ENCODE measurements at regions not wholly inside any gene's neighbourhood (a gene's known extent, or its start where the extent isn't known, plus 50 kb on each side); places are given as distances from the start of the nearest gene placed in this dataset.

- Mint-ChIP-seq H3K27ac (no peak overlapping the region), H3K27me3 (peaks cover 10% of the 10 kb centered on the region), H3K4me1 (no peaks in the 10 kb centered on the region), H3K9me3 (ENCODE audit: insufficient read depth) (no peaks in the 10 kb centered on the region), H3K4me3 (no peak overlapping the region)
- no peak for DNase-seq
- H3K27me3 ChIP-seq (replicated peaks in 1 of 4; ENCODE audit: control extremely low read depth in 1 of 4, control insufficient read depth in 3 of 4, insufficient read depth in 4 of 4, low read length in 3 of 4) = peaks cover 0 to 2% (median 0%) of the 10 kb centered on the region in 4 experiments
- no peaks in the 10 kb centered on the region for H3K36me3 ChIP-seq (replicated peaks in 1 of 2; ENCODE audit: control extremely low read depth in 1 of 2, control insufficient read depth in 1 of 2, extremely low read depth in 1 of 2, insufficient read depth in 2 of 2, low read length in 1 of 2)
- no peaks in the 10 kb centered on the region for H3K9me3 ChIP-seq (ENCODE audit: control extremely low read depth in 1 of 3, control insufficient read depth in 2 of 3, insufficient read depth in 1 of 3, low read length in 2 of 3)
- 83% methylated on average over 1 of the region's 2 CpGs for WGBS (ENCODE audit: insufficient coverage)
- ATAC-seq (ENCODE audit: low read depth) = no peak
- H3K27ac ChIP-seq (ENCODE audit: low read length in 2 of 2) = no peak overlapping the region
- no peaks in the 10 kb centered on the region for H4K20me1 ChIP-seq (ENCODE audit: control insufficient read depth, insufficient read depth, low read length, poor library complexity, severe bottlenecking)
- no peak overlapping the region for H2AFZ ChIP-seq (ENCODE audit: insufficient read depth, low read depth, low read length, poor library complexity, severe bottlenecking)
- no peaks in the 10 kb centered on the region for H3K4me1 ChIP-seq (ENCODE audit: control insufficient read depth in 2 of 2, insufficient read depth in 2 of 2, low read length in 2 of 2)
- H3K4me3 ChIP-seq (ENCODE audit: control extremely low read depth in 1 of 5, extremely low read depth in 1 of 5, insufficient read depth in 1 of 5, low read depth in 2 of 5, low read length in 4 of 5) = no peak overlapping the region
- H3K9ac ChIP-seq (ENCODE audit: low read length) = no peak overlapping the region
- ChIA-PET CTCF (interaction anchor here (2.8 kb wide), 1 partner anchor 12 kb away, joined by 13 read pairs; no protein-coding TSS in a partner anchor), POLR2A (interaction anchor here (0.6 kb wide), 1 partner anchor 27 kb away, joined by 3 read pairs; no protein-coding TSS in a partner anchor)
- no peak overlapping the region for H3K4me2 ChIP-seq (replicated peaks; ENCODE audit: low read depth, low read length, poor library complexity, severe bottlenecking)
- H3K79me2 ChIP-seq (ENCODE audit: control insufficient read depth, insufficient read depth, low read length) = no peaks in the 10 kb centered on the region
- intact Hi-C loops (cut with micrococcal nuclease) = no loop called here
- no peak for TF ChIP-seq CTCF (IDR thresholded peaks at IDR 0.05)
- no peak for TF ChIP-seq EZH2 (IDR thresholded peaks at IDR 0.05; ENCODE audit: borderline replicate concordance, insufficient read depth, low read depth, low read length, poor library complexity, severe bottlenecking)
These were observed 63.8 kb upstream of the CD83 start for GRCh38 chr6:14053811-14054210.

GRCh38 chr6:14055541-14055940 lies 62.0 kb upstream of the CD83 start:
- H3K4me2 ChIP-seq (replicated peaks; ENCODE audit: low read depth, low read length, poor library complexity, severe bottlenecking) = no peak overlapping the region
- no peaks in the 10 kb centered on the region for H3K36me3 ChIP-seq (replicated peaks in 1 of 2; ENCODE audit: control extremely low read depth in 1 of 2, control insufficient read depth in 1 of 2, extremely low read depth in 1 of 2, insufficient read depth in 2 of 2, low read length in 1 of 2)
- ChIA-PET CTCF (interaction anchor here (0.6 to 2.8 kb wide), 5 partner anchors 9 to 181 kb away, joined by 3 to 13 read pairs (median 4); no protein-coding TSS in a partner anchor), POLR2A (no interaction called here)
- no peak for ATAC-seq (ENCODE audit: low read depth)
- Mint-ChIP-seq H3K27ac (no peak overlapping the region), H3K4me1 (no peaks in the 10 kb centered on the region), H3K9me3 (ENCODE audit: insufficient read depth) (no peaks in the 10 kb centered on the region), H3K27me3 (peaks cover 12% of the 10 kb centered on the region), H3K4me3 (no peak overlapping the region)
- H3K4me3 ChIP-seq (ENCODE audit: control extremely low read depth in 1 of 5, extremely low read depth in 1 of 5, insufficient read depth in 1 of 5, low read depth in 2 of 5, low read length in 4 of 5) = no peak overlapping the region
- no peak for DNase-seq
- H3K27ac ChIP-seq (ENCODE audit: low read length in 2 of 2) = no peak overlapping the region
- H3K27me3 ChIP-seq (replicated peaks in 1 of 4; ENCODE audit: control extremely low read depth in 1 of 4, control insufficient read depth in 3 of 4, insufficient read depth in 4 of 4, low read length in 3 of 4) = no peaks in the 10 kb centered on the region
- no peak overlapping the region for H3K9ac ChIP-seq (ENCODE audit: low read length)
- no peaks in the 10 kb centered on the region for H3K9me3 ChIP-seq (ENCODE audit: control extremely low read depth in 1 of 3, control insufficient read depth in 2 of 3, insufficient read depth in 1 of 3, low read length in 2 of 3)
- no peak overlapping the region for H2AFZ ChIP-seq (ENCODE audit: insufficient read depth, low read depth, low read length, poor library complexity, severe bottlenecking)
- WGBS (ENCODE audit: insufficient coverage) = no CpG with 5 or more reads among the region's 2 CpGs
- TF ChIP-seq CTCF (IDR thresholded peaks at IDR 0.05) (no peak), EZH2 (IDR thresholded peaks at IDR 0.05; ENCODE audit: borderline replicate concordance, insufficient read depth, low read depth, low read length, poor library complexity, severe bottlenecking) (no peak)
- intact Hi-C loops (cut with micrococcal nuclease) = no loop called here
- H3K79me2 ChIP-seq (ENCODE audit: control insufficient read depth, insufficient read depth, low read length) = no peaks in the 10 kb centered on the region
- H3K4me1 ChIP-seq (ENCODE audit: control insufficient read depth in 2 of 2, insufficient read depth in 2 of 2, low read length in 2 of 2) = no peaks in the 10 kb centered on the region
- H4K20me1 ChIP-seq (ENCODE audit: control insufficient read depth, insufficient read depth, low read length, poor library complexity, severe bottlenecking) = no peaks in the 10 kb centered on the region

Measured in B cell (primary cell).